Lower leg skin (tissue), 3 donors: ENCODE measurements at regions not wholly inside any gene's neighbourhood (a gene's known extent, or its start where the extent isn't known, plus 50 kb on each side); places are given as distances from the start of the nearest gene placed in this dataset.

Experiments
- CTCF ChIP-seq, 3 donors: fragments of 450-650 bp; IDR thresholded peaks; one replicate each; pipeline ENCODE4 v1.5.1; 2016; ENCODE audit warnings: antibody characterized with exemption in 3 of 3, mild to moderate bottlenecking in 3 of 3, moderate library complexity in 2 of 3
- POLR2A ChIP-seq, 2 donors: fragments of 450-650 bp; IDR thresholded peaks; one replicate each; pipeline ENCODE4 v1.6.1; 2016 to 2017; ENCODE audit warnings: antibody characterized with exemption in 2 of 2, mild to moderate bottlenecking in 1 of 2, moderate library complexity in 1 of 2

- TF ChIP-seq CTCF (IDR thresholded peaks at IDR 0.05) (no peak), POLR2A (IDR thresholded peaks at IDR 0.05) (no peak)
These were observed 886.8 kb upstream of the NOVA1 start for GRCh38 chr14:27484633-27485032.
